GM12874 (cell line): ENCODE measurements at regions not wholly inside any gene's neighbourhood (a gene's known extent, or its start where the extent isn't known, plus 50 kb on each side); places are given as distances from the start of the nearest gene placed in this dataset.

ENCODE experiments used
- CTCF ChIP-seq: IDR thresholded peaks from 2 replicates; pipeline ENCODE4 v1.5.1; 2011; ENCODE audit warnings: low read depth, mild to moderate bottlenecking, control low read depth, low read length, moderate library complexity; ENCODE audit not compliant: insufficient read depth

- no peak for TF ChIP-seq CTCF
Observed at GRCh38 chr7:19872094-19872493, 98.7 kb upstream of the TMEM196 start.

DNA sequence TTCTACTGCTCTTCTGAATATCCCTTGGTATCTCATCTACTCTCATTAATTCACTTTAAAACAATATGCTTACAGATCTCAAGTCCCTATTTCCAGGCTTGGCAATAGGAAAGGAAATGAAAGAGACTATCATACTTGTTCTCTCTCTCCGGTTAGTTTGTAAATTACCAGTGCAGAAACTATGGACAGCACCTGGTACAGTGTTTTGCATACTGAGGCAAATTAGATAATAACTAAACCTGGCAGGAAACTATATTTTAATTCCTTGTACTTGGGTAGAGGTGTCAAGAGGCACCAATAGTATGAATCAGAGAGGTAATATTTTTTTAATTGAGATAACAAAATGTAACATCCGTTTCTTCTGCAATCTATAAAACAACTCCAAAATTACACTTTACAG is 97.7 kb upstream of the TMEM196 start:
- no peak for TF ChIP-seq CTCF

DNA sequence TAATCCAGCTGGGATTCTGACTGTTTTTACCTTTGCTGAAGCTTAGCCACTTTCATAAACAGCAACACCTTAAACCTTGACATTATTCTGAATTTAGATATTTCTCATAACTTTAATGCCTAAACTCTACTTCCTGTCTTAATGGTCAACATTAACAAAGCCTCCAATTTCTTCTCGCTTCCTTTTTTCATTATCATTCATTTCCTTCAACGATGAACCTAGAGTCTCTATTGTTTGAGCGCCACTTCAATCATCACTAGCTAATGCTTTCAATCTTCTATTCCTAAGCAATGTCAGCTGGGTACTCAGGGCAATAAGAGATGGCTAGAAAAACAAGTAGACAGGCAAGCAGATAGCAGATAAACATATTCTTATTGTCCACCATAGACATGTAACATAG is 96.6 kb upstream of the TMEM196 start:
- no peak for TF ChIP-seq CTCF

DNA sequence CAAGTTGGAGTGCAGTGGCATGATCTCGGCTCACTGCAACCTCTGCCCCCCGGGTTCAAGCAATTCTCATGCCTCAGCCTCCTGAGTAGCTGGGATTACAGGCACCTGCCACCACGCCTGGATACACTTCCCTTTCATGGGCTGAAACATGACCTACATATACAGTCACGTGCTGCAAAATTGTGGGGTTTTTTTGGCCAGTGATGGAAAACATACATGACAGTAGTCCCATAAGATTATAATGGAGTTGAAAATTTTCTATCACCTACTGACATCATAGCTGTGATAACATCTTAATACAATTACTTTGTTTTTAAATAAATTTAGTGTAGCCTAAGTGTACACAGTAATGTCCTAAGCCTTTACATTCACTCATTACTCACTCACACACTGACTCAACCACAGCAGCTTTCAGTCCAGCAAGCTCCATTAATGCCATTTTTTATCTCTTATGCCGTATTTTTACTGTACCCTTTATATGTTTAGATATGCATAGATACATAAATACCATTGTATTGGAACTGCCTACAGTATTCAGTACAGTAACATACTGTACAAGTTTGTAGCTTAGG is 79.9 kb upstream of the TMEM196 start:
- TF ChIP-seq CTCF = no peak

DNA sequence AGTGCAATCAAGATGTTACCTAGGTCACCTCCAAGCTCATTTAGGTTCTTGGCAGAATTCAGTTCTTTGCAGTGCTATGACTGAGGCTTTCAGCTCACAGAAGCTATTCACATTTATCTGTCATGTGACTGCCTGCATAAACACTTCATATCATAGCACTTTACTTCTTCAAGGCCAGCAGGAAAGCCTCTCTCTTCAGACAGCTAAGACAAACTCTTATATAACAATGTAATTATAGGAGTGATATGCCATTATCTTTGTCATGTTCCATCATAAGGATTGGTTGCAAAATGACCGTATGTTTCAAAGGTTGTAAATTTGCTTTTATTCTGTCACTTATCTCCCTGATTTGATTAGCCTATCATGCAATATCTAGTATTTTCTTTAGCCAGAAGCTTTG is 78.8 kb upstream of the TMEM196 start:
- no peak for TF ChIP-seq CTCF

DNA sequence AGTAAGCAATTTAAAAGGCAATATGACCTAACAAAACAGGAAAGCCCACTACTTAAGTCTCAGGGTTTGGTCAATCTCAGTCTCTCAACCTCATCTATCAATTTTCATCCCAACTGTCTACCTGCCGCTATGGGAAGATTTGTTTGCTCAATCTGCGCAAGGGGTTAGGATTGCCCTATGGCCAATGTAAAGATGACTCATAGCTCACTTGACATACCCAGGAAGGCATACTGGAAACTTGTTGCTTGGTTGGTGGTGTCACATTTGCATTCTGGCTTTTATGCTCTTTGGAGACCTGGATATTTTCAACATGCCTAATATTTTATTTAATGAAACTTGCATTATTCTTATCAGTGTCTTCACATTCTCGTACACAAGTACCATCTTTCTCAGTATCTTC is 78.1 kb upstream of the TMEM196 start:
- TF ChIP-seq CTCF = no peak

- no peak for TF ChIP-seq CTCF
Observed at GRCh38 chr7:19834566-19834965, 61.1 kb upstream of the TMEM196 start.
